WI38 (cell line): ENCODE measurements at regions not wholly inside any gene's neighbourhood (a gene's known extent, or its start where the extent isn't known, plus 50 kb on each side); places are given as distances from the start of the nearest gene placed in this dataset.

Experiments used
- H3K4me3 ChIP-seq: 2 replicates; pipeline ENCODE4 v1.5.1; 2011; ENCODE audit warnings: low read depth, mild to moderate bottlenecking, control low read depth, low read length
- CTCF ChIP-seq: IDR thresholded peaks from 2 replicates; pipeline ENCODE4 v1.5.1; 2012; ENCODE audit warnings: low read depth, mild to moderate bottlenecking, control low read depth, low read length

- H3K4me3 ChIP-seq, result no peak overlapping the region
- TF ChIP-seq CTCF, result no peak
Observed at GRCh38 chr16:80404847-80405246, 135.9 kb upstream of the DYNLRB2 start.

- no peak for TF ChIP-seq CTCF
- no peak overlapping the region for H3K4me3 ChIP-seq
Observed at GRCh38 chr16:80403894-80404293, 136.9 kb upstream of the DYNLRB2 start.

- TF ChIP-seq CTCF, result no peak
Observed at GRCh38 chr16:80390871-80391489, 149.8 kb upstream of the DYNLRB2 start.

GRCh38 chr16:80390046-80390445 lies 150.7 kb upstream of the DYNLRB2 start:
- TF ChIP-seq CTCF, result no peak
- no peak overlapping the region for H3K4me3 ChIP-seq

More at GRCh38 chr16:80390871-80391489, 149.8 kb upstream of the DYNLRB2 start:
- no peak overlapping the region for H3K4me3 ChIP-seq

- no peak for TF ChIP-seq CTCF
Observed at GRCh38 chr16:80389338-80389737, 151.5 kb upstream of the DYNLRB2 start.

GRCh38 chr16:80387318-80387921 lies 153.4 kb upstream of the DYNLRB2 start:
- TF ChIP-seq CTCF, result no peak
- no peak overlapping the region for H3K4me3 ChIP-seq

More at GRCh38 chr16:80389338-80389737, 151.5 kb upstream of the DYNLRB2 start:
- no peak overlapping the region for H3K4me3 ChIP-seq

- TF ChIP-seq CTCF, result no peak
- no peak overlapping the region for H3K4me3 ChIP-seq
Observed at GRCh38 chr16:80384862-80385261, 155.9 kb upstream of the DYNLRB2 start.
